ENCODE measurements at regions not wholly inside any gene's neighbourhood (a gene's known extent, or its start where the extent isn't known, plus 50 kb on each side); places are given as distances from the start of the nearest gene placed in this dataset.
"Not testable (repeated sequence)": the region's sequence is repeated elsewhere in the genome, so short reads cannot be mapped to it uniquely, and the experiment has no call there.

- WGBS, 2 donors, result 51 to 74% methylated on average over 2 to 3 of the region's 3 CpGs
- H3K36me3 ChIP-seq; ATAC-seq; H3K27me3 ChIP-seq; H3K9me3 ChIP-seq; DNase-seq; H3K4me3 ChIP-seq; H3K27ac ChIP-seq; intact Hi-C loops (cut with DNase I); H3K4me1 ChIP-seq; FAIRE-seq: not testable (repeated sequence)
Measured at GRCh38 chr15:24311692-24312091, 363.9 kb upstream of the NPAP1 start.

GRCh38 chr15:24316326-24316725, 359.2 kb upstream of the NPAP1 start:
- ATAC-seq; H3K4me1 ChIP-seq; FAIRE-seq; DNase-seq; H3K9me3 ChIP-seq; H3K4me3 ChIP-seq; H3K27me3 ChIP-seq; H3K36me3 ChIP-seq; intact Hi-C loops (cut with DNase I); H3K27ac ChIP-seq: not testable (repeated sequence)
- 78 to 89% methylated on average over 3 of the region's 3 CpGs for WGBS, 2 donors

- no peak overlapping the region for H3K4me3 ChIP-seq
- no peaks in the 10 kb centered on the region for H3K36me3 ChIP-seq
- H3K9me3 ChIP-seq, result no peaks in the 10 kb centered on the region
- no peak overlapping the region for H3K27ac ChIP-seq
- intact Hi-C loops (cut with DNase I), result no loop called here
- ATAC-seq (no peak), FAIRE-seq (no peak), DNase-seq (no peak)
- no peaks in the 10 kb centered on the region for H3K4me1 ChIP-seq
- no peaks in the 10 kb centered on the region for H3K27me3 ChIP-seq
- no peak for TF ChIP-seq CTCF (IDR thresholded peaks at IDR 0.05)
Measured at GRCh38 chr15:24318981-24319380, 356.6 kb upstream of the NPAP1 start.

GRCh38 chr15:24324096-24324495, 351.5 kb upstream of the NPAP1 start:
- FAIRE-seq; DNase-seq; intact Hi-C loops (cut with DNase I); H3K4me3 ChIP-seq; H3K27me3 ChIP-seq; H3K9me3 ChIP-seq; ATAC-seq; H3K27ac ChIP-seq; H3K36me3 ChIP-seq; H3K4me1 ChIP-seq: not testable (repeated sequence)
- WGBS, 2 donors, result 52 to 68% methylated on average over 5 of the region's 5 CpGs

GRCh38 chr15:24326513-24326912, 349.1 kb upstream of the NPAP1 start:
- FAIRE-seq (peak; percentile 39), ATAC-seq (peak in 2 of 4 donors; percentile 44 to 45)
- intact Hi-C loops (cut with DNase I); H3K36me3 ChIP-seq; H3K27me3 ChIP-seq; DNase-seq; H3K4me1 ChIP-seq; H3K9me3 ChIP-seq; H3K27ac ChIP-seq; H3K4me3 ChIP-seq: not testable (repeated sequence)
- WGBS, 2 donors, result 70 to 82% methylated on average over 1 of the region's 1 CpG

- WGBS, 2 donors, result 81 to 82% methylated on average over 9 of the region's 9 CpGs
- not testable (repeated sequence) for FAIRE-seq, H3K27me3 ChIP-seq
Measured at GRCh38 chr15:24331964-24332363, 343.6 kb upstream of the NPAP1 start.

GRCh38 chr15:24341876-24342275, 333.7 kb upstream of the NPAP1 start:
- H3K36me3 ChIP-seq; H3K27ac ChIP-seq; H3K27me3 ChIP-seq; FAIRE-seq; H3K4me3 ChIP-seq; intact Hi-C loops (cut with DNase I); ATAC-seq; DNase-seq; H3K4me1 ChIP-seq; H3K9me3 ChIP-seq: not testable (repeated sequence)
- WGBS, 2 donors, result 93 to 95% methylated on average over 8 of the region's 8 CpGs

More at GRCh38 chr15:24331964-24332363, 343.6 kb upstream of the NPAP1 start:
- H3K36me3 ChIP-seq; intact Hi-C loops (cut with DNase I); H3K4me1 ChIP-seq; H3K9me3 ChIP-seq; DNase-seq; ATAC-seq; H3K4me3 ChIP-seq; H3K27ac ChIP-seq: not testable (repeated sequence)

- ATAC-seq; H3K9me3 ChIP-seq; H3K4me1 ChIP-seq; DNase-seq; intact Hi-C loops (cut with DNase I); H3K27me3 ChIP-seq; H3K27ac ChIP-seq; FAIRE-seq; H3K4me3 ChIP-seq; H3K36me3 ChIP-seq: not testable (repeated sequence)
- 59 to 64% methylated on average over 6 of the region's 6 CpGs for WGBS, 2 donors
Measured at GRCh38 chr15:24352777-24353176, 322.8 kb upstream of the NPAP1 start.

GRCh38 chr15:24381103-24381502, 294.5 kb upstream of the NPAP1 start:
- H3K4me3 ChIP-seq; H3K36me3 ChIP-seq; H3K4me1 ChIP-seq; ATAC-seq; intact Hi-C loops (cut with DNase I); FAIRE-seq; H3K9me3 ChIP-seq; DNase-seq; H3K27ac ChIP-seq; H3K27me3 ChIP-seq: not testable (repeated sequence)
- 91 to 96% methylated on average over 3 of the region's 3 CpGs for WGBS, 2 donors

- DNase-seq; intact Hi-C loops (cut with DNase I); H3K27me3 ChIP-seq; FAIRE-seq; H3K4me3 ChIP-seq; ATAC-seq; H3K36me3 ChIP-seq; H3K27ac ChIP-seq; H3K4me1 ChIP-seq; H3K9me3 ChIP-seq: not testable (repeated sequence)
- 43% methylated on average over 2 of the region's 2 CpGs for WGBS, 2 donors
Measured at GRCh38 chr15:24385258-24385657, 290.3 kb upstream of the NPAP1 start.

All from pancreas (tissue), 10 donors.